ENCODE measurements at regions not wholly inside any gene's neighbourhood (a gene's known extent, or its start where the extent isn't known, plus 50 kb on each side); places are given as distances from the start of the nearest gene placed in this dataset.

GRCh38 chr3:153669527-153669926 is 451.7 kb upstream of the ARHGEF26 start:
- Mint-ChIP-seq H3K4me1 (ENCODE audit: low read depth, unreplicated experiment) (peaks cover 6% of the 10 kb centered on the region), H3K4me3 (ENCODE audit: unreplicated experiment) (no peak overlapping the region), H3K27me3 (ENCODE audit: insufficient read depth, unreplicated experiment) (no peaks in the 10 kb centered on the region), H3K36me3 (ENCODE audit: insufficient read depth, unreplicated experiment) (peaks cover 6% of the 10 kb centered on the region), H3K9me3 (ENCODE audit: unreplicated experiment) (no peaks in the 10 kb centered on the region), H3K27ac (ENCODE audit: unreplicated experiment) (no peak overlapping the region)
- no TSS peak for BruUV-seq (replicated peaks)
- H3K4me1 ChIP-seq: no peaks in the 10 kb centered on the region
- intact Hi-C loops (cut with micrococcal nuclease; ENCODE audit: unreplicated experiment): no loop called here
- POLR2A ChIA-PET: no interaction called here
- TF ChIP-seq, protein P1, sequence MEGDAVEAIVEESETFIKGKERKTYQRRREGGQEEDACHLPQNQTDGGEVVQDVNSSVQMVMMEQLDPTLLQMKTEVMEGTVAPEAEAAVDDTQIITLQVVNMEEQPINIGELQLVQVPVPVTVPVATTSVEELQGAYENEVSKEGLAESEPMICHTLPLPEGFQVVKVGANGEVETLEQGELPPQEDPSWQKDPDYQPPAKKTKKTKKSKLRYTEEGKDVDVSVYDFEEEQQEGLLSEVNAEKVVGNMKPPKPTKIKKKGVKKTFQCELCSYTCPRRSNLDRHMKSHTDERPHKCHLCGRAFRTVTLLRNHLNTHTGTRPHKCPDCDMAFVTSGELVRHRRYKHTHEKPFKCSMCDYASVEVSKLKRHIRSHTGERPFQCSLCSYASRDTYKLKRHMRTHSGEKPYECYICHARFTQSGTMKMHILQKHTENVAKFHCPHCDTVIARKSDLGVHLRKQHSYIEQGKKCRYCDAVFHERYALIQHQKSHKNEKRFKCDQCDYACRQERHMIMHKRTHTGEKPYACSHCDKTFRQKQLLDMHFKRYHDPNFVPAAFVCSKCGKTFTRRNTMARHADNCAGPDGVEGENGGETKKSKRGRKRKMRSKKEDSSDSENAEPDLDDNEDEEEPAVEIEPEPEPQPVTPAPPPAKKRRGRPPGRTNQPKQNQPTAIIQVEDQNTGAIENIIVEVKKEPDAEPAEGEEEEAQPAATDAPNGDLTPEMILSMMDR (IDR thresholded peaks at IDR 0.05; ENCODE audit: insufficient read depth in 1 of 2, low read depth in 1 of 2, low read length in 1 of 2, severe bottlenecking in 1 of 2, unreplicated experiment in 1 of 2): no peak
- H3K36me3 ChIP-seq (ENCODE audit: control insufficient read depth, insufficient read depth, low read length): no peaks in the 10 kb centered on the region
- no peak for DNase-seq
- H3K9me3 ChIP-seq: no peaks in the 10 kb centered on the region
- no peaks in the 10 kb centered on the region for H3K27me3 ChIP-seq (replicated peaks; ENCODE audit: control insufficient read depth, insufficient read depth, low read length)
- no peak overlapping the region for H3K4me3 ChIP-seq (ENCODE audit: low read depth, low read length)
- CTCF ChIA-PET: no interaction called here

- TF ChIP-seq, protein P1 (IDR thresholded peaks at IDR 0.05; ENCODE audit: insufficient read depth in 1 of 2, low read depth in 1 of 2, low read length in 1 of 2, severe bottlenecking in 1 of 2, unreplicated experiment in 1 of 2): no peak
- intact Hi-C loops (cut with micrococcal nuclease; ENCODE audit: unreplicated experiment): no loop called here
- H3K36me3 ChIP-seq (ENCODE audit: control insufficient read depth, insufficient read depth, low read length): no peaks in the 10 kb centered on the region
Measured at GRCh38 chr3:153670577-153670976, 450.6 kb upstream of the ARHGEF26 start.

GRCh38 chr3:153673853-153674252 is 447.3 kb upstream of the ARHGEF26 start:
- H3K4me3 ChIP-seq (ENCODE audit: low read depth, low read length): no peak overlapping the region
- Mint-ChIP-seq H3K9me3 (ENCODE audit: unreplicated experiment) (no peaks in the 10 kb centered on the region), H3K36me3 (ENCODE audit: insufficient read depth, unreplicated experiment) (peaks cover 5% of the 10 kb centered on the region), H3K4me3 (ENCODE audit: unreplicated experiment) (no peak overlapping the region), H3K27ac (ENCODE audit: unreplicated experiment) (no peak overlapping the region), H3K27me3 (ENCODE audit: insufficient read depth, unreplicated experiment) (no peaks in the 10 kb centered on the region), H3K4me1 (ENCODE audit: low read depth, unreplicated experiment) (no peaks in the 10 kb centered on the region)
- no peaks in the 10 kb centered on the region for H3K4me1 ChIP-seq
- BruUV-seq (replicated peaks): no TSS peak
- H3K27me3 ChIP-seq (replicated peaks; ENCODE audit: control insufficient read depth, insufficient read depth, low read length): no peaks in the 10 kb centered on the region
- H3K9me3 ChIP-seq: no peaks in the 10 kb centered on the region
- intact Hi-C loops (cut with micrococcal nuclease; ENCODE audit: unreplicated experiment): no loop called here
- TF ChIP-seq, protein P1 (IDR thresholded peaks at IDR 0.05; ENCODE audit: insufficient read depth in 1 of 2, low read depth in 1 of 2, low read length in 1 of 2, severe bottlenecking in 1 of 2, unreplicated experiment in 1 of 2): no peak
- ChIA-PET POLR2A (no interaction called here), CTCF (no interaction called here)
- no peak for DNase-seq
- H3K36me3 ChIP-seq (ENCODE audit: control insufficient read depth, insufficient read depth, low read length): no peaks in the 10 kb centered on the region

More at GRCh38 chr3:153670577-153670976, 450.6 kb upstream of the ARHGEF26 start:
- BruUV-seq (replicated peaks): no TSS peak
- Mint-ChIP-seq H3K27ac (ENCODE audit: unreplicated experiment) (no peak overlapping the region), H3K36me3 (ENCODE audit: insufficient read depth, unreplicated experiment) (peaks cover 6% of the 10 kb centered on the region), H3K4me1 (ENCODE audit: low read depth, unreplicated experiment) (peaks cover 6% of the 10 kb centered on the region), H3K27me3 (ENCODE audit: insufficient read depth, unreplicated experiment) (no peaks in the 10 kb centered on the region), H3K4me3 (ENCODE audit: unreplicated experiment) (no peak overlapping the region), H3K9me3 (ENCODE audit: unreplicated experiment) (no peaks in the 10 kb centered on the region)
- Histone ChIP-seq H3K9me3 (no peaks in the 10 kb centered on the region), H3K4me3 (ENCODE audit: low read depth, low read length) (no peak overlapping the region), H3K4me1 (no peaks in the 10 kb centered on the region), H3K27me3 (replicated peaks; ENCODE audit: control insufficient read depth, insufficient read depth, low read length) (no peaks in the 10 kb centered on the region)
- POLR2A ChIA-PET: no interaction called here
- no peak for DNase-seq
- CTCF ChIA-PET: no interaction called here

All from Caco-2 (cell line).